Neuron (in vitro differentiated cells): ENCODE measurements at regions not wholly inside any gene's neighbourhood (a gene's known extent, or its start where the extent isn't known, plus 50 kb on each side); places are given as distances from the start of the nearest gene placed in this dataset.
"Not testable (repeated sequence)": the region's sequence is repeated elsewhere in the genome, so short reads cannot be mapped to it uniquely, and the experiment has no call there.

Source experiments
- H2AFZ ChIP-seq: one replicate; pipeline ENCODE4 v1.6.1; 2013; ENCODE audit warnings: low read depth, mild to moderate bottlenecking, inconsistent platforms, low read length, moderate library complexity
- H3K27me3 ChIP-seq: one replicate; pipeline ENCODE4 v1.6.1; 2013; ENCODE audit warnings: low read length; ENCODE audit not compliant: insufficient read depth
- H3K36me3 ChIP-seq: one replicate; pipeline ENCODE4 v1.6.1; 2013; ENCODE audit warnings: low read length; ENCODE audit not compliant: insufficient read depth
- H3K4me1 ChIP-seq: one replicate; pipeline ENCODE4 v1.6.1; 2013; ENCODE audit warnings: low read length; ENCODE audit not compliant: insufficient read depth
- H3K4me3 ChIP-seq: 2 replicates; pipeline ENCODE4 v1.5.1; 2013; ENCODE audit warnings: mild to moderate bottlenecking, low read length, moderate library complexity
- H3K9me3 ChIP-seq: one replicate; pipeline ENCODE4 v1.6.1; 2013; ENCODE audit warnings: low read length

DNA sequence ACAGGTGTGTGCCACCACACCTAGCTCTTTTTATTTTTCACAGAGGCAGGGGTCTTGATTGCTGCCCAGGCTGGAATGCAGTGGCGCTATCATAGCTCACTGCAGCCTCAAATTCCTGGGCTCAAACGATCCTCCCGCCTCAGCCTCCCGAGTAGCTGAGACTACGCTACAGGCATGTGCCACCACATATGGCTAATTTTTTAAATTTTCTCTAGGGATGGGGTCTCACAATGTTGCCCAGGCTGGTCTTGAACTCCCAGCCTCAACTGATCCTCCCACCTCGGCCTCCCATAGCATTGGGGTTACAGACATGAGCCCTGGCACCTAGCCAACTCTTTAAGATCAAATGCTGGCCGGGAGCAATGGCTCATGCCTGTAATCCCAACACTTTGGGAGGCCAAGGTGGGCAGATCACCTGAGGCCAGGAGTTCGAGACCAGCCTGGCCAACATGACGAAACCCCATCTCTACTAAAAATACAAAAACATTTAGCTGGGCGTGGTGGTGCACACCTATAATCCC, 50.6 kb upstream of the MYL10 start:
- not testable (repeated sequence) for H2AFZ ChIP-seq, H3K9me3 ChIP-seq, H3K4me1 ChIP-seq, H3K27me3 ChIP-seq, H3K4me3 ChIP-seq, H3K36me3 ChIP-seq

DNA sequence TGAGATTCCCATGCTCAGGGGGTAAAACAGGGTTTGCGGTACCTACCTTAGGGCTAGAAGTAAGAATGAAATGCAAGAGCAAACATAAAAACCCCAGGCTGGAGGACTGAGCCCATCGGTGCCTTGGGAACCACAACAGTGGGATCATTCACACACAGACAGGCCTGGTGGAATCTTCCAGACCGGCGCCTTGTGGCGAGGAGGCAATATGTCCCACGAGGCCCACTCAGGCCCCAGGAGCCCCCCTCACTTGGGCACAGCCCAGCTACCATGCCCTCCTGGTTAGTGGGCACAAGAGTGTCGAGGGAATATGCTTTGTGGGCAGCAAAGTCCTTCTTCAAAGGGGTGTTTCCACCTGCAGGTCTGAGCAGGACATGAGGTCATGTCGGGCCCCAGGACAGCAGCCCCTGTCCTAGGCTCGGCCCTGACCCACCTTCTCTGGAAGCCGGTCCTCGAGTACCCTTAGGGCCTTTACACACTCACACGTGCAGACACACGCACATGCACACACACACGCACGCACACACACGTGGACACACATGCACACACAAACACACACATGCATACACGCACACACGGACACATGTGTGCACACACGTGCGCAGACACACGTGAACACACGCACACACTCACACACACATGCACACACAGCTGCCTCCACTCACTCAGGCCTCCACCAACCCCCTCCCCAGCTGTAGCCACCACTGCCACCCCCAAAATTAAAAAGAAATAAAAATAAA, 51.5 kb upstream of the MYL10 start:
- Histone ChIP-seq H3K9me3 (no peaks in the 10 kb centered on the region), H3K27me3 (no peaks in the 10 kb centered on the region), H2AFZ (no peak overlapping the region), H3K4me3 (no peak overlapping the region), H3K36me3 (no peaks in the 10 kb centered on the region), H3K4me1 (no peaks in the 10 kb centered on the region)

DNA sequence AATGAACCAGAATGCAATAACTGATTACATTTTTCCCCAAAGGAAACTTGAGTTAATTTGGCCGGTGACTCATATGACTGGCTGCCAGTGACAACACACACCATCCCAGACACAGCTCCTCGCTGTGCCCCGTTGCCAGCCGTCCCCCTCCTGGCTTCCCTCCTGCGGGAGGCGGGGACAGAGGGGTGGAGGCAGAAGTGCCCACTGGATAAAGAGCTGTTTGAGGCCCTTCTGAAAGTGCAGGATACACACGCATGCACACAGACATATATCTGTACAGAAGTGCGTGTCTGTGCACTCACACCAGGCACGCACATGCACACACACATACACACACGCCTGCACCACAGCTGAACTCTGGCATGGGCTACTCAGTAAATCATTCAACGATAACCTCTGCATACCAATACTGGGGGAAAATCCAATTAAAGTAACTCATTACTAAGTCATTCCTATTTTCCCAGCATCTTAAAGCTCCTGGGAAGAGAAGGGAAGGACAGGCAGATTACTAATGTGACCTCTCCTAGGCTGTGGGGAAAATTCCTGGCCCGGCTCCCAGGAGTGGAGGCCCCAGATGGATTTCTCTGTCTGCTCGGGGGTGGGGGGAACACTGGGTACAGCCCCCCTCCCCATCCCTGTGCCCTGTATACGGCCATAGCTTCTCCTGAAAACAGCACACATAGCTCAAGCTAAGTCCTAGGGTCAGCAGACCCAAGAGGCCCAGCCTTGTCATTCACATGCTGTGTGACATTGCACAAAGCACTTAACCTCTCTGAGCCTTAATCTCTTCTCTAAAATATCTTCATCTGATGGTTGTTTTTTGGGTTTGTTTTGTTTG, 52.3 kb upstream of the MYL10 start:
- H2AFZ ChIP-seq = no peak overlapping the region
- H3K9me3 ChIP-seq = no peaks in the 10 kb centered on the region
- no peaks in the 10 kb centered on the region for H3K27me3 ChIP-seq
- H3K4me3 ChIP-seq = no peak overlapping the region
- H3K4me1 ChIP-seq = no peaks in the 10 kb centered on the region
- no peaks in the 10 kb centered on the region for H3K36me3 ChIP-seq

- Histone ChIP-seq H3K36me3 (no peaks in the 10 kb centered on the region), H3K4me3 (no peak overlapping the region)
Observed at GRCh38 chr7:101684983-101685330, 55.9 kb upstream of the MYL10 start.

DNA sequence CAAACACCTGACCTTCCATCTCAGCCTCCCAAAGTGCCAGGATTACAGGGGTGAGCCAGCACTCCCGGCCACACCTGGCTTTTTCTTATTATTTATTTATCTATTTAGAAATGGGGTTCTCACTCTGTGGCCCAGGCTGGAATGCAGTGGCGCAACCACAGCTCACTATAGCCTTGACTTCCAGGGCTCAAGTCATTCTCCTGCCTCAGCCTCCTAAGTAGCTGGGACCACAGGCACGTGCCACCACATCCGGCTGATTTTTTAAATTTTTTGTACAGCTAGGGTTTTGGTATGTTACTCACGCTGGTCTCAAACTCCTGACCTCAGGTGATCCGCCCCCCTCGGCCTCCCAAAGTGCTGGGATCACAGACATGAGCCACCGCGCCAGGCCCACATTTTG, 56.9 kb upstream of the MYL10 start:
- H3K4me3 ChIP-seq = no peak overlapping the region
- H3K27me3 ChIP-seq = no peaks in the 10 kb centered on the region
- no peaks in the 10 kb centered on the region for H3K36me3 ChIP-seq
- H3K9me3 ChIP-seq = no peaks in the 10 kb centered on the region
- no peaks in the 10 kb centered on the region for H3K4me1 ChIP-seq
- H2AFZ ChIP-seq = no peak overlapping the region

More at GRCh38 chr7:101684983-101685330, 55.9 kb upstream of the MYL10 start:
- Histone ChIP-seq H3K27me3 (no peaks in the 10 kb centered on the region), H3K4me1 (no peaks in the 10 kb centered on the region), H2AFZ (no peak overlapping the region), H3K9me3 (no peaks in the 10 kb centered on the region)

DNA sequence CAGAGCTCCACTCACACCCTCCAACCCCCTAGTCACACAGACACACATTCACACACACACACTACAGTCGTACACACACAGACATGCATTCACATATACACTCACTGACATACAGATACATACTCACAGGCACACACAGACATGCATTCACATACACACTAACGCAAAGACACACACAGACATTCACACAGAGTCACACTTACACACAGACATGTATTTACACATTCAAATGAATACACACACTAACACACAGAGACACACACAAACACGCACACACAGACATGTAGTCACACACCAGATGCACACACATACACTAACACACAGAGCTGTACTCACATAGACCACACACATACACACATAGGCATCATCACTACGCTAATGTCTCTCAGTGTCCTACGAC, 58.0 kb upstream of the MYL10 start:
- Histone ChIP-seq H3K4me1 (no peaks in the 10 kb centered on the region), H3K36me3 (no peaks in the 10 kb centered on the region), H3K9me3 (no peaks in the 10 kb centered on the region), H3K27me3 (no peaks in the 10 kb centered on the region), H2AFZ (no peak overlapping the region), H3K4me3 (no peak overlapping the region)

GRCh38 chr7:101687791-101688182, 58.7 kb upstream of the MYL10 start:
- H3K4me3 ChIP-seq = no peak overlapping the region
- no peaks in the 10 kb centered on the region for H3K27me3 ChIP-seq

DNA sequence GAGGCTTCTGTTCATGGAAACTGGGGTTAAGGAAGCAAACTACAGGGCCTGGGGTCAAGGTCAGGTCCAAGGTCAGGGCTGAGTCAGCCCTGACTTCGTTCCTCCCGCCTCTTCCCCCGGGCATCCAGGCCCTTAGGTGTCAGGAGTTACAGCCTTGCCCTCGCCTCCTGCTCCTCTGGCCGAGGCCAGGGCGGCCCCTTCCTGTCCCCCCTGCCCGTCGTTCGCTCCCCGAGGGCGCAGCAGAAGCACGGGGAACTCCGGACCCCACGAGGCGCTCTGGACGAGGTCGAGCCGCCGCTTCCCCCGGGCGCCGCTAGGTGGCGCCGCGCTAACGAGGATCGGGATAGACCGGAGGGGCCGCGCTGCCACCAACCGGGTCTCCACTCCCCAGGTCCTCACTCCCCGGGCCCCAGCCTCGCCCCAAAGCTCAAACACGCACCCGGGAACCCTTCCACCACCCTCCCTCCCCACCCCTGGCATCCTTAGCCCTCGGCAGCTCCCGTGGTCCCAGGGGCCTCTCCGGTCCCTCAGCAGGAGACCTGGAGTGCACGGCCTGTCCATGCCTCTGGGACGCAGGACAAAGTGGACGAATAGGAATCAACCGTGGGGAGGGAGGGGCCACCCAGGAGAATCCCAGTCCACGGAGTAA, 59.2 kb upstream of the MYL10 start:
- Histone ChIP-seq H2AFZ (no peak overlapping the region), H3K4me1 (no peaks in the 10 kb centered on the region), H3K36me3 (no peaks in the 10 kb centered on the region), H3K4me3 (peak overlapping the region; percentile 15), H3K27me3 (no peaks in the 10 kb centered on the region), H3K9me3 (no peaks in the 10 kb centered on the region)

More at GRCh38 chr7:101687791-101688182, 58.7 kb upstream of the MYL10 start:
- H3K4me1 ChIP-seq = no peaks in the 10 kb centered on the region
- no peaks in the 10 kb centered on the region for H3K9me3 ChIP-seq
- H2AFZ ChIP-seq = no peak overlapping the region
- no peaks in the 10 kb centered on the region for H3K36me3 ChIP-seq

- Histone ChIP-seq H2AFZ (no peak overlapping the region), H3K4me1 (no peaks in the 10 kb centered on the region), H3K36me3 (no peaks in the 10 kb centered on the region), H3K27me3 (no peaks in the 10 kb centered on the region), H3K4me3 (no peak overlapping the region), H3K9me3 (no peaks in the 10 kb centered on the region)
Observed at GRCh38 chr7:101688995-101689907, 60.2 kb upstream of the MYL10 start.

GRCh38 chr7:101690061-101690460, 61.0 kb upstream of the MYL10 start:
- Histone ChIP-seq H2AFZ (no peak overlapping the region), H3K4me1 (no peaks in the 10 kb centered on the region), H3K27me3 (no peaks in the 10 kb centered on the region), H3K4me3 (no peak overlapping the region), H3K36me3 (no peaks in the 10 kb centered on the region), H3K9me3 (no peaks in the 10 kb centered on the region)

GRCh38 chr7:101691822-101692384, 62.8 kb upstream of the MYL10 start:
- Histone ChIP-seq H3K27me3 (no peaks in the 10 kb centered on the region), H3K4me3 (no peak overlapping the region), H2AFZ (no peak overlapping the region), H3K9me3 (no peaks in the 10 kb centered on the region), H3K36me3 (no peaks in the 10 kb centered on the region), H3K4me1 (no peaks in the 10 kb centered on the region)

DNA sequence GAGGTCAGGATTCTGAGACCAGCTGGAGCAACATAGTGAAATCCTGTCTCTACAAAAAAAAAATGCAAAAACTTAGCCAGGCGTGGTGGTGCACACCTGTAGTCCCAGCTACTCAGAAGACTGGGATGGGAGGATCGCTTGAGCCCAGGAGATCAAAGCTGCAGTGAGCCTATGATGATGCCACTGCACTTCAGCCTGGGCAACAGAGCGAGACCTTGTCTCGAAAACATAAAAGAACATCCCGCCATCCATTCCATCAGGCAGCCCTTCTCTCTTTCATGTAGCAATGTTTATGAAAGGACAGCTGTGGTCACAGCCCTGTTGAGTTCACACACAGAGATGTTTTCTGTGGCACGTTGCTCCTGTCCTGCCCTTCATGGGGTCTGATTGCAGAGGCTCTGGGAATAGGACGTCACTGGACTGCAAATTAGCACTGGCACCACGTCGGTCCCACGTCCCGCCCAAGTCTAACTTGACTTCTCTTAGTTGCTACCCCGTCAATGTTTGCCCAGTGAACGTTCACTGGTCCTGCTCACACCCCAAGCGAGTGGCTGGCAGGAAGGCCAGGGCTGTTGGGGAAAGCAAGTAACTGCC, 64.5 kb upstream of the MYL10 start:
- H3K4me3 ChIP-seq = no peak overlapping the region
- no peaks in the 10 kb centered on the region for H3K9me3 ChIP-seq
- no peaks in the 10 kb centered on the region for H3K36me3 ChIP-seq
- no peak overlapping the region for H2AFZ ChIP-seq
- H3K27me3 ChIP-seq = no peaks in the 10 kb centered on the region
- no peaks in the 10 kb centered on the region for H3K4me1 ChIP-seq
